HuH-7.5 (cell line): ENCODE measurements at regions not wholly inside any gene's neighbourhood (a gene's known extent, or its start where the extent isn't known, plus 50 kb on each side); places are given as distances from the start of the nearest gene placed in this dataset.
"Not testable (repeated sequence)": the region's sequence is repeated elsewhere in the genome, so short reads cannot be mapped to it uniquely, and the experiment has no call there.

Experiments used
- DNase-seq: peaks from one replicate; pipeline ENCODE4 v3.0.0; 2011; ENCODE audit warnings: low spot score

GRCh38 chr4:114296126-114296525, 302.5 kb upstream of the UGT8 start:
- DNase-seq: no peak

GRCh38 chr4:114302472-114302871, 296.1 kb upstream of the UGT8 start:
- no peak for DNase-seq

GRCh38 chr4:114304046-114304445, 294.6 kb upstream of the UGT8 start:
- DNase-seq: no peak

- DNase-seq: no peak
Measured at GRCh38 chr4:114304567-114304966, 294.0 kb upstream of the UGT8 start.

- no peak for DNase-seq
Measured at GRCh38 chr4:114306946-114307345, 291.7 kb upstream of the UGT8 start.

GRCh38 chr4:114310296-114310925, 288.2 kb upstream of the UGT8 start:
- no peak for DNase-seq

- peak; percentile 29 for DNase-seq
Measured at GRCh38 chr4:114311787-114312186, 286.8 kb upstream of the UGT8 start.

- DNase-seq: no peak
Measured at GRCh38 chr4:114312338-114312737, 286.3 kb upstream of the UGT8 start.

GRCh38 chr4:114316789-114317188, 281.8 kb upstream of the UGT8 start:
- no peak for DNase-seq

GRCh38 chr4:114317564-114317963, 281.0 kb upstream of the UGT8 start:
- DNase-seq: no peak

GRCh38 chr4:114318309-114318708, 280.3 kb upstream of the UGT8 start:
- DNase-seq: no peak

- DNase-seq: no peak
Measured at GRCh38 chr4:114320126-114320525, 278.5 kb upstream of the UGT8 start.

- no peak for DNase-seq
Measured at GRCh38 chr4:114321366-114321765, 277.2 kb upstream of the UGT8 start.

GRCh38 chr4:114323841-114324240, 274.8 kb upstream of the UGT8 start:
- DNase-seq: no peak

- DNase-seq: no peak
Measured at GRCh38 chr4:114326358-114326757, 272.2 kb upstream of the UGT8 start.

GRCh38 chr4:114332119-114332518, 266.5 kb upstream of the UGT8 start:
- no peak for DNase-seq

- DNase-seq: not testable (repeated sequence)
Measured at GRCh38 chr4:114334363-114334762, 264.2 kb upstream of the UGT8 start.

- no peak for DNase-seq
Measured at GRCh38 chr4:114334884-114335330, 263.7 kb upstream of the UGT8 start.

GRCh38 chr4:114335339-114335738, 263.3 kb upstream of the UGT8 start:
- no peak for DNase-seq

- DNase-seq: no peak
Measured at GRCh38 chr4:114343015-114343414, 255.6 kb upstream of the UGT8 start.

GRCh38 chr4:114349543-114350175, 248.9 kb upstream of the UGT8 start:
- no peak for DNase-seq

- no peak for DNase-seq
Measured at GRCh38 chr4:114358901-114359300, 239.7 kb upstream of the UGT8 start.

GRCh38 chr4:114361249-114361648, 237.4 kb upstream of the UGT8 start:
- DNase-seq: no peak

- DNase-seq: no peak
Measured at GRCh38 chr4:114364857-114365256, 233.8 kb upstream of the UGT8 start.
